Parathyroid adenoma (tissue), 2 donors: ENCODE measurements at regions not wholly inside any gene's neighbourhood (a gene's known extent, or its start where the extent isn't known, plus 50 kb on each side); places are given as distances from the start of the nearest gene placed in this dataset.

Experiments
- H2AFZ ChIP-seq: fragments of 300-600 bp; sonication (generic); one replicate; pipeline ENCODE4 v1.7.0; 2017; ENCODE audit warnings: antibody characterized with exemption, mild to moderate bottlenecking
- H3K27ac ChIP-seq: fragments of 300-600 bp; sonication (generic); one replicate; pipeline ENCODE4 v1.7.0; 2017
- H3K27me3 ChIP-seq: fragments of 300-600 bp; sonication (generic); one replicate; pipeline ENCODE4 v1.7.0; 2017; ENCODE audit warnings: low read length; ENCODE audit not compliant: control insufficient read depth, insufficient read depth
- H3K36me3 ChIP-seq: fragments of 300-600 bp; sonication (generic); one replicate; pipeline ENCODE4 v1.7.0; 2017; ENCODE audit warnings: low read length; ENCODE audit not compliant: control insufficient read depth, insufficient read depth
- H3K4me1 ChIP-seq: fragments of 300-600 bp; sonication (generic); one replicate; pipeline ENCODE4 v1.7.0; 2017; ENCODE audit warnings: control low read depth
- H3K4me2 ChIP-seq: fragments of 300-600 bp; sonication (generic); one replicate; pipeline ENCODE4 v1.7.0; 2017; ENCODE audit warnings: low read length
- H3K4me3 ChIP-seq: fragments of 300-600 bp; sonication (generic); one replicate; pipeline ENCODE4 v1.7.0; 2017; ENCODE audit warnings: low read depth, low read length
- H3K79me2 ChIP-seq: fragments of 300-600 bp; sonication (generic); one replicate; pipeline ENCODE4 v1.7.0; 2017; ENCODE audit warnings: control low read depth
- H3K9ac ChIP-seq: fragments of 300-600 bp; sonication (generic); one replicate; pipeline ENCODE4 v1.7.0; 2017; ENCODE audit warnings: mild to moderate bottlenecking
- H3K9me3 ChIP-seq: fragments of 300-600 bp; sonication (generic); one replicate; pipeline ENCODE4 v1.7.0; 2017; ENCODE audit warnings: low read length; ENCODE audit not compliant: control insufficient read depth
- TF ChIP-seq, protein P1 (sequence below): fragments of 300-600 bp; sonication (generic); IDR thresholded peaks from one replicate; pipeline ENCODE4 v1.7.0; 2017; ENCODE audit warnings: antibody characterized with exemption, mild to moderate bottlenecking
- donor health status: primary hyperparathyroidism.

GRCh38 chr17:77898521-77899434, 59.7 kb upstream of the TNRC6C start:
- Histone ChIP-seq H3K4me3 (no peak overlapping the region), H2AFZ (no peak overlapping the region), H3K79me2 (no peaks in the 10 kb centered on the region), H3K9ac (no peak overlapping the region), H3K4me2 (no peak overlapping the region), H3K4me1 (no peaks in the 10 kb centered on the region), H3K9me3 (no peaks in the 10 kb centered on the region), H3K27me3 (no peaks in the 10 kb centered on the region), H3K27ac (no peak overlapping the region), H3K36me3 (no peaks in the 10 kb centered on the region)
- TF ChIP-seq, protein P1, sequence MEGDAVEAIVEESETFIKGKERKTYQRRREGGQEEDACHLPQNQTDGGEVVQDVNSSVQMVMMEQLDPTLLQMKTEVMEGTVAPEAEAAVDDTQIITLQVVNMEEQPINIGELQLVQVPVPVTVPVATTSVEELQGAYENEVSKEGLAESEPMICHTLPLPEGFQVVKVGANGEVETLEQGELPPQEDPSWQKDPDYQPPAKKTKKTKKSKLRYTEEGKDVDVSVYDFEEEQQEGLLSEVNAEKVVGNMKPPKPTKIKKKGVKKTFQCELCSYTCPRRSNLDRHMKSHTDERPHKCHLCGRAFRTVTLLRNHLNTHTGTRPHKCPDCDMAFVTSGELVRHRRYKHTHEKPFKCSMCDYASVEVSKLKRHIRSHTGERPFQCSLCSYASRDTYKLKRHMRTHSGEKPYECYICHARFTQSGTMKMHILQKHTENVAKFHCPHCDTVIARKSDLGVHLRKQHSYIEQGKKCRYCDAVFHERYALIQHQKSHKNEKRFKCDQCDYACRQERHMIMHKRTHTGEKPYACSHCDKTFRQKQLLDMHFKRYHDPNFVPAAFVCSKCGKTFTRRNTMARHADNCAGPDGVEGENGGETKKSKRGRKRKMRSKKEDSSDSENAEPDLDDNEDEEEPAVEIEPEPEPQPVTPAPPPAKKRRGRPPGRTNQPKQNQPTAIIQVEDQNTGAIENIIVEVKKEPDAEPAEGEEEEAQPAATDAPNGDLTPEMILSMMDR, result no peak

DNA sequence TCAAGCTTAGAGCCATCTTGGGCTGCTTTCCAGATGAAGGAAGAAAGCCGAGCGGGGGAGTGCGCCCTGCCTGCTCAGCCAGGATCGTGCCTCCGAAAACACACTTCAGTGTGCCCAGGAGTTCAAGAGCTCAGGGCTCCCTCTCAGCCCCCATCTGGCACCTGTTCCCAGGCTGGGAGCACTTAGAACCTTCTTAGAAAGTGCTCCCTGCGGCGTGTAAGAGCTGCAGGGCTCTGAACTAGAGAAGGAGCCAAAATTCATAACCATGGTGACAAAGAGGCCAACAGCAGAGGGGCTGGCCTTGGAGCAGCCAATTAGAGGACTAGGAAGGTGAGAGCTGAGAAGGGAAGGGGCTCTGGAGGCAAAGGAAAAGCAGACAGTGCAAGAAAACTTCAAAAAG, 59.0 kb upstream of the TNRC6C start:
- no peak overlapping the region for H3K27ac ChIP-seq
- no peaks in the 10 kb centered on the region for H3K9me3 ChIP-seq
- no peak overlapping the region for H3K9ac ChIP-seq
- H2AFZ ChIP-seq, result no peak overlapping the region
- H3K36me3 ChIP-seq, result no peaks in the 10 kb centered on the region
- no peak overlapping the region for H3K4me2 ChIP-seq
- no peaks in the 10 kb centered on the region for H3K4me1 ChIP-seq
- H3K27me3 ChIP-seq, result no peaks in the 10 kb centered on the region
- TF ChIP-seq, protein P1, result no peak
- no peaks in the 10 kb centered on the region for H3K79me2 ChIP-seq
- H3K4me3 ChIP-seq, result no peak overlapping the region

GRCh38 chr17:77901481-77901880, 57.0 kb upstream of the TNRC6C start:
- Histone ChIP-seq H3K4me1 (no peaks in the 10 kb centered on the region), H3K9ac (no peak overlapping the region), H2AFZ (no peak overlapping the region), H3K27ac (no peak overlapping the region), H3K36me3 (no peaks in the 10 kb centered on the region), H3K79me2 (no peaks in the 10 kb centered on the region), H3K27me3 (no peaks in the 10 kb centered on the region), H3K9me3 (no peaks in the 10 kb centered on the region), H3K4me2 (no peak overlapping the region), H3K4me3 (no peak overlapping the region)
- TF ChIP-seq, protein P1, result no peak

DNA sequence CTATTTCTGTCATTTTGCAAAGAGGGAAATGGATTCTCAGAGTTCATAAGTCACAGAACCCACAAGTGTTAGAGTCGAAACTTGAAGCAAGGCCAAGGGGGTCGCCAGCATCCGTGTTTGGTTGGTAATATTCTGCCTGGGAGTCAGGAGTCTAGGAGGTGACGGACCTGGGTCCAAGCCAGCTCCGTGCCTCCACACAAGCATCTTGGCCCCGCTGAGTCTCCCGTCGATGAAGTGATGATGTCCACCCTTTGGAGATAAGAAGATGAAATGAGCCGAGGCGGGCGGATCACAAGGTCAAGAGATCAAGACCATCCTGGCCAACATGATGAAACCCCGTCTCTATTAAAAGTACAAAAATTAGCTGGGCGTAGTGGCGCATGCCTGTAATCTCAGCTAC, 53.2 kb upstream of the TNRC6C start:
- H3K4me2 ChIP-seq, result no peak overlapping the region
- TF ChIP-seq, protein P1, result no peak
- no peak overlapping the region for H2AFZ ChIP-seq
- no peaks in the 10 kb centered on the region for H3K27me3 ChIP-seq
- no peak overlapping the region for H3K9ac ChIP-seq
- no peak overlapping the region for H3K4me3 ChIP-seq
- no peaks in the 10 kb centered on the region for H3K79me2 ChIP-seq
- H3K27ac ChIP-seq, result no peak overlapping the region
- no peaks in the 10 kb centered on the region for H3K9me3 ChIP-seq
- no peaks in the 10 kb centered on the region for H3K36me3 ChIP-seq
- H3K4me1 ChIP-seq, result no peaks in the 10 kb centered on the region

DNA sequence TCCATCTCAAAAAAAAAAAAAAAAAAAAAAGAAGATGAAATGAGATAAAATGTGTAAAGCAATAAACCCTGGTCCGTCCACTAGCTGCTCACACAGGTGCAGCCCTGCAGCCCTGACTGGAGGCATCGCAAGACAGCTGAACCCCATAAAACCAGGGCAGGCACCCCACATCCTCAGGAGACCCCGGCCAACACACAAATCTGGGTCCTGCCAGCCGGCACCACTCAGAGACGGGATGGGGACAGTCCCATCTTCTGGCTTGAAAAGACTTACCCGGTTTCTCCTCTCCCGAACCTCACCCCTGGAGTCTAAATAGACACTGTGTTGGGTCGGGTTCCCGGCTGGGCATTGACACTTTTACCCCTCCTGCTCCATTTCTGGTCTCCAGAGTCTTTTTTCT, 52.7 kb upstream of the TNRC6C start:
- Histone ChIP-seq H3K9ac (no peak overlapping the region), H3K27me3 (no peaks in the 10 kb centered on the region), H3K9me3 (no peaks in the 10 kb centered on the region)

More for the DNA sequence above, 52.7 kb upstream of the TNRC6C start:
- TF ChIP-seq, protein P1, result no peak
- H3K79me2 ChIP-seq, result no peaks in the 10 kb centered on the region
- H2AFZ ChIP-seq, result no peak overlapping the region
- H3K4me3 ChIP-seq, result no peak overlapping the region
- no peak overlapping the region for H3K4me2 ChIP-seq
- no peaks in the 10 kb centered on the region for H3K36me3 ChIP-seq
- no peak overlapping the region for H3K27ac ChIP-seq
- H3K4me1 ChIP-seq, result no peaks in the 10 kb centered on the region
